ENCODE measurements at regions not wholly inside any gene's neighbourhood (a gene's known extent, or its start where the extent isn't known, plus 50 kb on each side); places are given as distances from the start of the nearest gene placed in this dataset.

- TF ChIP-seq CTCF (IDR thresholded peaks at IDR 0.05) (no peak), POLR2A (IDR thresholded peaks at IDR 0.05) (no peak)
Observed at GRCh38 chr2:198343471-198343870, 539.1 kb downstream of the PLCL1 start.
